Cardiac septum (tissue), 1 donor: ENCODE measurements at regions not wholly inside any gene's neighbourhood (a gene's known extent, or its start where the extent isn't known, plus 50 kb on each side); places are given as distances from the start of the nearest gene placed in this dataset.

Source experiments
- DNase-seq: peaks from one replicate; pipeline ENCODE4 v3.0.0-alpha.2; 2020; ENCODE audit warnings: low spot score
- intact Hi-C: fragments of 100-400 bp; cut with DNase I; formaldehyde crosslinking; loops from one replicate; pipeline ENCODE4 v1.14.0; 2022
- donor health status: DM: no; HTN: no; CAD: no.

GRCh38 chr1:87595384-87595781 lies 266.7 kb downstream of the LMO4 start:
- no peak for DNase-seq
- intact Hi-C loops, result no loop called here

- no peak for DNase-seq
Measured at GRCh38 chr1:87598429-87598828, 269.7 kb downstream of the LMO4 start.

GRCh38 chr1:87599569-87599968 lies 270.9 kb downstream of the LMO4 start:
- DNase-seq, result no peak
- intact Hi-C loops, result no loop called here

More at GRCh38 chr1:87598429-87598828, 269.7 kb downstream of the LMO4 start:
- intact Hi-C loops, result no loop called here

- intact Hi-C loops, result no loop called here
- DNase-seq, result no peak
Measured at GRCh38 chr1:87600055-87600850, 271.6 kb downstream of the LMO4 start.

GRCh38 chr1:87600854-87601253 lies 272.2 kb downstream of the LMO4 start:
- no peak for DNase-seq
- intact Hi-C loops, result no loop called here

GRCh38 chr1:87603626-87604025 lies 274.9 kb downstream of the LMO4 start:
- DNase-seq, result no peak
- intact Hi-C loops, result no loop called here

- no peak for DNase-seq
- intact Hi-C loops, result no loop called here
Measured at GRCh38 chr1:87612956-87613355, 284.3 kb downstream of the LMO4 start.

GRCh38 chr1:87615491-87615890 lies 286.8 kb downstream of the LMO4 start:
- DNase-seq, result no peak
- intact Hi-C loops, result no loop called here

GRCh38 chr1:87615901-87616300 lies 287.2 kb downstream of the LMO4 start:
- intact Hi-C loops, result no loop called here
- no peak for DNase-seq

GRCh38 chr1:87620807-87621206 lies 292.1 kb downstream of the LMO4 start:
- intact Hi-C loops, result no loop called here
- no peak for DNase-seq

GRCh38 chr1:87629673-87630072 lies 301.0 kb downstream of the LMO4 start:
- DNase-seq, result no peak
- intact Hi-C loops, result no loop called here

GRCh38 chr1:87632232-87632631 lies 303.6 kb downstream of the LMO4 start:
- DNase-seq, result no peak
- intact Hi-C loops, result no loop called here

GRCh38 chr1:87636198-87636892 lies 307.7 kb downstream of the LMO4 start:
- DNase-seq, result no peak
- intact Hi-C loops, result no loop called here

GRCh38 chr1:87638636-87639035 lies 310.0 kb downstream of the LMO4 start:
- no peak for DNase-seq
- intact Hi-C loops, result no loop called here

- no peak for DNase-seq
- intact Hi-C loops, result no loop called here
Measured at GRCh38 chr1:87641996-87642395, 313.3 kb downstream of the LMO4 start.

GRCh38 chr1:87642581-87643221 lies 314.0 kb downstream of the LMO4 start:
- intact Hi-C loops, result no loop called here

GRCh38 chr1:87644033-87644578 lies 315.4 kb downstream of the LMO4 start:
- no peak for DNase-seq
- intact Hi-C loops, result no loop called here

More at GRCh38 chr1:87642581-87643221, 314.0 kb downstream of the LMO4 start:
- no peak for DNase-seq

GRCh38 chr1:87644579-87645190 lies 316.0 kb downstream of the LMO4 start:
- intact Hi-C loops, result no loop called here

GRCh38 chr1:87647430-87648177 lies 318.9 kb downstream of the LMO4 start:
- DNase-seq, result no peak
- intact Hi-C loops, result no loop called here

More at GRCh38 chr1:87644579-87645190, 316.0 kb downstream of the LMO4 start:
- no peak for DNase-seq
